ENCODE measurements at regions not wholly inside any gene's neighbourhood (a gene's known extent, or its start where the extent isn't known, plus 50 kb on each side); places are given as distances from the start of the nearest gene placed in this dataset.

- no peak for DNase-seq (ENCODE audit: low read depth in 1 of 2, low spot score in 1 of 2)
- no peak for TF ChIP-seq REST (IDR thresholded peaks at IDR 0.05; ENCODE audit: insufficient replicate concordance, low read depth)
- TF ChIP-seq POLR2AphosphoS5 (IDR thresholded peaks at IDR 0.05; ENCODE audit: low read depth), result no peak
- TF ChIP-seq, protein P1, sequence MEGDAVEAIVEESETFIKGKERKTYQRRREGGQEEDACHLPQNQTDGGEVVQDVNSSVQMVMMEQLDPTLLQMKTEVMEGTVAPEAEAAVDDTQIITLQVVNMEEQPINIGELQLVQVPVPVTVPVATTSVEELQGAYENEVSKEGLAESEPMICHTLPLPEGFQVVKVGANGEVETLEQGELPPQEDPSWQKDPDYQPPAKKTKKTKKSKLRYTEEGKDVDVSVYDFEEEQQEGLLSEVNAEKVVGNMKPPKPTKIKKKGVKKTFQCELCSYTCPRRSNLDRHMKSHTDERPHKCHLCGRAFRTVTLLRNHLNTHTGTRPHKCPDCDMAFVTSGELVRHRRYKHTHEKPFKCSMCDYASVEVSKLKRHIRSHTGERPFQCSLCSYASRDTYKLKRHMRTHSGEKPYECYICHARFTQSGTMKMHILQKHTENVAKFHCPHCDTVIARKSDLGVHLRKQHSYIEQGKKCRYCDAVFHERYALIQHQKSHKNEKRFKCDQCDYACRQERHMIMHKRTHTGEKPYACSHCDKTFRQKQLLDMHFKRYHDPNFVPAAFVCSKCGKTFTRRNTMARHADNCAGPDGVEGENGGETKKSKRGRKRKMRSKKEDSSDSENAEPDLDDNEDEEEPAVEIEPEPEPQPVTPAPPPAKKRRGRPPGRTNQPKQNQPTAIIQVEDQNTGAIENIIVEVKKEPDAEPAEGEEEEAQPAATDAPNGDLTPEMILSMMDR (IDR thresholded peaks at IDR 0.05; ENCODE audit: insufficient read depth, low read length), result no peak
- peak; percentile 33; the same call in 1 of the 2 replicates for TF ChIP-seq SPI1 (IDR thresholded peaks at IDR 0.05; ENCODE audit: borderline replicate concordance, low read depth)
- H3K27me3 ChIP-seq (ENCODE audit: insufficient read depth, poor library complexity, severe bottlenecking), result no peaks in the 10 kb centered on the region
- H3K27ac ChIP-seq (replicated peaks), result no peak overlapping the region
- no peak overlapping the region for H3K4me3 ChIP-seq (replicated peaks; ENCODE audit: insufficient read depth, low read length)
Measured at GRCh38 chr3:128550471-128551126, 57.6 kb upstream of the GATA2 start.

GRCh38 chr3:128550113-128550440, 57.1 kb upstream of the GATA2 start:
- Histone ChIP-seq H3K4me3 (replicated peaks; ENCODE audit: insufficient read depth, low read length) (no peak overlapping the region), H3K27ac (replicated peaks) (no peak overlapping the region)

GRCh38 chr3:128549283-128550112, 56.5 kb upstream of the GATA2 start:
- Histone ChIP-seq H3K4me3 (replicated peaks; ENCODE audit: insufficient read depth, low read length) (no peak overlapping the region), H3K27me3 (ENCODE audit: insufficient read depth, poor library complexity, severe bottlenecking) (no peaks in the 10 kb centered on the region), H3K27ac (replicated peaks) (no peak overlapping the region)
- no peak for DNase-seq (ENCODE audit: low read depth in 1 of 2, low spot score in 1 of 2)
- TF ChIP-seq SPI1 (IDR thresholded peaks at IDR 0.05; ENCODE audit: borderline replicate concordance, low read depth) (no peak), GABPA (IDR thresholded peaks at IDR 0.05; ENCODE audit: low read depth) (no peak), REST (IDR thresholded peaks at IDR 0.05; ENCODE audit: insufficient replicate concordance, low read depth) (no peak), POLR2AphosphoS5 (IDR thresholded peaks at IDR 0.05; ENCODE audit: low read depth) (no peak)
- TF ChIP-seq, protein P1 (IDR thresholded peaks at IDR 0.05; ENCODE audit: insufficient read depth, low read length), result no peak

More at GRCh38 chr3:128550113-128550440, 57.1 kb upstream of the GATA2 start:
- DNase-seq (ENCODE audit: low read depth in 1 of 2, low spot score in 1 of 2), result no peak
- no peaks in the 10 kb centered on the region for H3K27me3 ChIP-seq (ENCODE audit: insufficient read depth, poor library complexity, severe bottlenecking)
- TF ChIP-seq POLR2AphosphoS5 (IDR thresholded peaks at IDR 0.05; ENCODE audit: low read depth), result no peak

- DNase-seq (ENCODE audit: low read depth in 1 of 2, low spot score in 1 of 2), result no peak
- no peak overlapping the region for H3K27ac ChIP-seq (replicated peaks)
- no peak overlapping the region for H3K4me3 ChIP-seq (replicated peaks; ENCODE audit: insufficient read depth, low read length)
- TF ChIP-seq POLR2AphosphoS5 (IDR thresholded peaks at IDR 0.05; ENCODE audit: low read depth), result no peak
- TF ChIP-seq REST (IDR thresholded peaks at IDR 0.05; ENCODE audit: insufficient replicate concordance, low read depth), result no peak
- TF ChIP-seq, protein P1 (IDR thresholded peaks at IDR 0.05; ENCODE audit: insufficient read depth, low read length), result no peak
- TF ChIP-seq GABPA (IDR thresholded peaks at IDR 0.05; ENCODE audit: low read depth), result no peak
- no peak for TF ChIP-seq SPI1 (IDR thresholded peaks at IDR 0.05; ENCODE audit: borderline replicate concordance, low read depth)
- no peaks in the 10 kb centered on the region for H3K27me3 ChIP-seq (ENCODE audit: insufficient read depth, poor library complexity, severe bottlenecking)
Measured at GRCh38 chr3:128548426-128549282, 55.7 kb upstream of the GATA2 start.

All from HL-60 (cell line).